ENCODE measurements at regions not wholly inside any gene's neighbourhood (a gene's known extent, or its start where the extent isn't known, plus 50 kb on each side); places are given as distances from the start of the nearest gene placed in this dataset.

GRCh38 chr13:26910754-26911465 is 150.3 kb upstream of the GPR12 start:
- DNase-seq (ENCODE audit: low read depth) = no peak
- TF ChIP-seq CTCF (IDR thresholded peaks at IDR 0.05; ENCODE audit: insufficient read depth, low read length) = no peak
- H3K4me3 ChIP-seq (ENCODE audit: low read depth, low read length) = no peak overlapping the region

- no peak overlapping the region for H3K4me3 ChIP-seq (ENCODE audit: low read depth, low read length)
- TF ChIP-seq CTCF (IDR thresholded peaks at IDR 0.05; ENCODE audit: insufficient read depth, low read length) = no peak
- DNase-seq (ENCODE audit: low read depth) = no peak
These were observed 148.9 kb upstream of the GPR12 start for GRCh38 chr13:26909477-26909876.

- TF ChIP-seq CTCF (IDR thresholded peaks at IDR 0.05; ENCODE audit: insufficient read depth, low read length) = no peak
- H3K4me3 ChIP-seq (ENCODE audit: low read depth, low read length) = no peak overlapping the region
- DNase-seq (ENCODE audit: low read depth) = no peak
These were observed 147.5 kb upstream of the GPR12 start for GRCh38 chr13:26908126-26908525.

- no peak overlapping the region for H3K4me3 ChIP-seq (ENCODE audit: low read depth, low read length)
- no peak for DNase-seq (ENCODE audit: low read depth)
- TF ChIP-seq CTCF (IDR thresholded peaks at IDR 0.05; ENCODE audit: insufficient read depth, low read length) = no peak
These were observed 138.6 kb upstream of the GPR12 start for GRCh38 chr13:26899202-26899601.

GRCh38 chr13:26897706-26898550 is 137.3 kb upstream of the GPR12 start:
- H3K4me3 ChIP-seq (ENCODE audit: low read depth, low read length) = no peak overlapping the region
- no peak for DNase-seq (ENCODE audit: low read depth)
- no peak for TF ChIP-seq CTCF (IDR thresholded peaks at IDR 0.05; ENCODE audit: insufficient read depth, low read length)

- no peak overlapping the region for H3K4me3 ChIP-seq (ENCODE audit: low read depth, low read length)
- no peak for DNase-seq (ENCODE audit: low read depth)
- no peak for TF ChIP-seq CTCF (IDR thresholded peaks at IDR 0.05; ENCODE audit: insufficient read depth, low read length)
These were observed 136.5 kb upstream of the GPR12 start for GRCh38 chr13:26896986-26897668.

Data from fibroblast of the aortic adventitia (primary cell).